ENCODE measurements at regions not wholly inside any gene's neighbourhood (a gene's known extent, or its start where the extent isn't known, plus 50 kb on each side); places are given as distances from the start of the nearest gene placed in this dataset.
A peak's percentile ranks its signal among the peaks of the same experiment; 100 is the strongest.

- DNase-seq (ENCODE audit: low spot score), result no peak
- peaks cover 22% of the 10 kb centered on the region for H3K27me3 Mint-ChIP-seq (ENCODE audit: low read depth)
- no peak overlapping the region for H3K4me3 Mint-ChIP-seq (ENCODE audit: low read depth)
- H3K4me1 Mint-ChIP-seq (ENCODE audit: low read depth), result no peaks in the 10 kb centered on the region
- no peak overlapping the region for H3K27ac Mint-ChIP-seq
- H3K9me3 Mint-ChIP-seq, result no peaks in the 10 kb centered on the region
- intact Hi-C loops (cut with micrococcal nuclease), result no loop called here
- H3K36me3 Mint-ChIP-seq (ENCODE audit: low read depth), result no peaks in the 10 kb centered on the region
These were observed 128.3 kb downstream of the TPRA1 start for GRCh38 chr3:127462111-127462655.

DNA sequence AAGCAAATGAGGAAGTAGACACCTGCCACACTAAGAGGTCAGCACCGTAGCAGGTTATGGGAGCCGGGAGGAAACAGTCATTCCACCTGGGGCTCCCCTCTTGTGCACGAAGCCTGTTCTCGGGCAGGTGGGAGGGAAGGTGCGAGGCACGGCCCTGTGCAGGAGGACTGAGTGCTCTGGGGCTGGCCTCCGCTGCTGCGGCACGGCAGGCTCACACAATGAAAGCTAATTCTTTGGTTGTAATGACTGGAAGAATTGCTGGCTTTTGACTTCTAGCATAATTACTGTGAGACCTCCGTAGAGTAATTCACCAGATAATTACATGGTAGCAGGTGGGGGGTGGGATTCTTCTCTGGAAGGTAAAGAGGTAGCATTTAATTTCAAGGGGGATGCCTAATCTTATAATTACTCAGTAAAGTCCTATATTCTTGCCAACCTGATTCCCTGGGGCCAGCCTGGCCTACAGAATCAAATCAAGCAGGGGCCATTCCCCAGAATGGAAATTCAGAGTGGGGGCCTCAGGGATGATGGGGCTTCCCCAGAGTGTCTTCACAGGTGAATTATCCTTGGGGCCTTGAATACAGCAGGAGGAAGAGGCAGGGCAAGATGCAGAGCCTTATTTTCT, 129.1 kb downstream of the TPRA1 start:
- no peaks in the 10 kb centered on the region for H3K4me1 Mint-ChIP-seq (ENCODE audit: low read depth)
- intact Hi-C loops (cut with micrococcal nuclease), result no loop called here
- H3K27ac Mint-ChIP-seq, result no peak overlapping the region
- no peaks in the 10 kb centered on the region for H3K36me3 Mint-ChIP-seq (ENCODE audit: low read depth)
- no peak for DNase-seq (ENCODE audit: low spot score)
- H3K9me3 Mint-ChIP-seq, result no peaks in the 10 kb centered on the region
- peaks cover 27% of the 10 kb centered on the region for H3K27me3 Mint-ChIP-seq (ENCODE audit: low read depth)
- no peak overlapping the region for H3K4me3 Mint-ChIP-seq (ENCODE audit: low read depth)

GRCh38 chr3:127459891-127460290, 130.6 kb downstream of the TPRA1 start:
- no peak overlapping the region for H3K4me3 Mint-ChIP-seq (ENCODE audit: low read depth)
- no peak overlapping the region for H3K27ac Mint-ChIP-seq
- H3K27me3 Mint-ChIP-seq (ENCODE audit: low read depth), result peaks cover 39% of the 10 kb centered on the region
- H3K9me3 Mint-ChIP-seq, result no peaks in the 10 kb centered on the region
- H3K36me3 Mint-ChIP-seq (ENCODE audit: low read depth), result no peaks in the 10 kb centered on the region
- intact Hi-C loops (cut with micrococcal nuclease), result loop anchor here (5.0 kb wide), 1 partner anchor 87 kb away; no protein-coding TSS in a partner anchor
- no peak for DNase-seq (ENCODE audit: low spot score)
- no peaks in the 10 kb centered on the region for H3K4me1 Mint-ChIP-seq (ENCODE audit: low read depth)

- Mint-ChIP-seq H3K4me1 (ENCODE audit: low read depth) (no peaks in the 10 kb centered on the region), H3K9me3 (no peaks in the 10 kb centered on the region), H3K4me3 (ENCODE audit: low read depth) (no peak overlapping the region), H3K36me3 (ENCODE audit: low read depth) (no peaks in the 10 kb centered on the region), H3K27ac (no peak overlapping the region), H3K27me3 (ENCODE audit: low read depth) (peaks cover 46% of the 10 kb centered on the region)
- intact Hi-C loops (cut with micrococcal nuclease), result loop anchor here (5.0 kb wide), 1 partner anchor 88 kb away; no protein-coding TSS in a partner anchor
- peak; percentile 13 for DNase-seq (ENCODE audit: low spot score)
These were observed 131.6 kb downstream of the TPRA1 start for GRCh38 chr3:127458696-127459604.

GRCh38 chr3:127457546-127458145, 132.9 kb downstream of the TPRA1 start:
- no peak for DNase-seq (ENCODE audit: low spot score)
- Mint-ChIP-seq H3K4me1 (ENCODE audit: low read depth) (no peaks in the 10 kb centered on the region), H3K4me3 (ENCODE audit: low read depth) (no peak overlapping the region), H3K27ac (no peak overlapping the region), H3K9me3 (no peaks in the 10 kb centered on the region), H3K36me3 (ENCODE audit: low read depth) (no peaks in the 10 kb centered on the region), H3K27me3 (ENCODE audit: low read depth) (peaks cover 51% of the 10 kb centered on the region)
- intact Hi-C loops (cut with micrococcal nuclease), result loop anchor here (5.0 kb wide), 1 partner anchor 90 kb away; no protein-coding TSS in a partner anchor

GRCh38 chr3:127457094-127457475, 133.4 kb downstream of the TPRA1 start:
- no peak overlapping the region for H3K27ac Mint-ChIP-seq
- H3K4me3 Mint-ChIP-seq (ENCODE audit: low read depth), result no peak overlapping the region
- intact Hi-C loops (cut with micrococcal nuclease), result loop anchor here (5.0 kb wide), 1 partner anchor 90 kb away; no protein-coding TSS in a partner anchor
- H3K27me3 Mint-ChIP-seq (ENCODE audit: low read depth), result peaks cover 52% of the 10 kb centered on the region
- no peaks in the 10 kb centered on the region for H3K4me1 Mint-ChIP-seq (ENCODE audit: low read depth)
- no peaks in the 10 kb centered on the region for H3K9me3 Mint-ChIP-seq
- DNase-seq (ENCODE audit: low spot score), result no peak
- no peaks in the 10 kb centered on the region for H3K36me3 Mint-ChIP-seq (ENCODE audit: low read depth)

GRCh38 chr3:127456471-127457093, 134.0 kb downstream of the TPRA1 start:
- peaks cover 52% of the 10 kb centered on the region for H3K27me3 Mint-ChIP-seq (ENCODE audit: low read depth)
- no peak for DNase-seq (ENCODE audit: low spot score)
- intact Hi-C loops (cut with micrococcal nuclease), result loop anchor here (5.0 kb wide), 1 partner anchor 91 kb away; no protein-coding TSS in a partner anchor
- no peak overlapping the region for H3K4me3 Mint-ChIP-seq (ENCODE audit: low read depth)
- H3K4me1 Mint-ChIP-seq (ENCODE audit: low read depth), result no peaks in the 10 kb centered on the region
- H3K9me3 Mint-ChIP-seq, result no peaks in the 10 kb centered on the region
- no peak overlapping the region for H3K27ac Mint-ChIP-seq
- H3K36me3 Mint-ChIP-seq (ENCODE audit: low read depth), result no peaks in the 10 kb centered on the region

GRCh38 chr3:127455541-127456450, 134.7 kb downstream of the TPRA1 start:
- no peaks in the 10 kb centered on the region for H3K9me3 Mint-ChIP-seq
- H3K36me3 Mint-ChIP-seq (ENCODE audit: low read depth), result no peaks in the 10 kb centered on the region
- no peak overlapping the region for H3K4me3 Mint-ChIP-seq (ENCODE audit: low read depth)
- DNase-seq (ENCODE audit: low spot score), result peak; percentile 39
- H3K27ac Mint-ChIP-seq, result no peak overlapping the region
- intact Hi-C loops (cut with micrococcal nuclease), result loop anchor here (5.0 kb wide), 1 partner anchor 92 kb away; no protein-coding TSS in a partner anchor
- H3K4me1 Mint-ChIP-seq (ENCODE audit: low read depth), result no peaks in the 10 kb centered on the region
- H3K27me3 Mint-ChIP-seq (ENCODE audit: low read depth), result peaks cover 52% of the 10 kb centered on the region

- Mint-ChIP-seq H3K36me3 (ENCODE audit: low read depth) (no peaks in the 10 kb centered on the region), H3K9me3 (no peaks in the 10 kb centered on the region), H3K27me3 (ENCODE audit: low read depth) (peaks cover 51% of the 10 kb centered on the region), H3K4me3 (ENCODE audit: low read depth) (no peak overlapping the region), H3K27ac (no peak overlapping the region), H3K4me1 (ENCODE audit: low read depth) (no peaks in the 10 kb centered on the region)
- intact Hi-C loops (cut with micrococcal nuclease), result loop anchor here (5.0 kb wide), 1 partner anchor 92 kb away; no protein-coding TSS in a partner anchor
- DNase-seq (ENCODE audit: low spot score), result no peak
These were observed 135.6 kb downstream of the TPRA1 start for GRCh38 chr3:127454968-127455367.

- H3K4me3 Mint-ChIP-seq (ENCODE audit: low read depth), result no peak overlapping the region
- H3K27ac Mint-ChIP-seq, result no peak overlapping the region
- intact Hi-C loops (cut with micrococcal nuclease), result no loop called here
- DNase-seq (ENCODE audit: low spot score), result no peak
- no peaks in the 10 kb centered on the region for H3K36me3 Mint-ChIP-seq (ENCODE audit: low read depth)
- peaks cover 47% of the 10 kb centered on the region for H3K27me3 Mint-ChIP-seq (ENCODE audit: low read depth)
- H3K4me1 Mint-ChIP-seq (ENCODE audit: low read depth), result no peaks in the 10 kb centered on the region
- H3K9me3 Mint-ChIP-seq, result no peaks in the 10 kb centered on the region
These were observed 136.5 kb downstream of the TPRA1 start for GRCh38 chr3:127454051-127454450.

DNA sequence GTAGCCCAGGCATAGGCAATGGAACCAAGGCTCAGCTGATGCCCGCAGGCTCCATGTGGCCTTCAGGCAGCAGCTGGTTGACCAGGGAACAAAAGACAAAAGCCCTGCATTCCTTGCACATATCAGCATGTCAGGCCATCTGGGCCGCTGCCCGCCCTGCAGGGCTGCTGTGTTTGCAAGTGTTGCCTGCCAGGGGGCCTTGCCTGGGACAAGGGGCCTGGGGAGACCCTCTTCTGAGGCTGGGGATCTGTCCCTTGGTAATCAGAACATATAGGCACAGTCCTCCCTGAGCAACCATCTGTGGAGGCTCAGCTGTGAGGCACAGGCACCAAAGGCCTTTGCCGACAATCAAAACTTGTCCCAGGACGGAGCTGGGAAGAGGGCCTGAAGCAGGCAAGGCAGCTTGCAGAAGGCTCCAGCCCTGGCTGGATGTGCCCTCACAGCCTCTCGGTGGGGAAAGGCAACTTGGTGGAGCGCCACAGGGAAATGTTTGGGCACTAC, 138.2 kb downstream of the TPRA1 start:
- no peaks in the 10 kb centered on the region for H3K36me3 Mint-ChIP-seq (ENCODE audit: low read depth)
- no peaks in the 10 kb centered on the region for H3K4me1 Mint-ChIP-seq (ENCODE audit: low read depth)
- H3K9me3 Mint-ChIP-seq, result no peaks in the 10 kb centered on the region
- no peak for DNase-seq (ENCODE audit: low spot score)
- intact Hi-C loops (cut with micrococcal nuclease), result no loop called here
- peaks cover 32% of the 10 kb centered on the region for H3K27me3 Mint-ChIP-seq (ENCODE audit: low read depth)
- H3K4me3 Mint-ChIP-seq (ENCODE audit: low read depth), result no peak overlapping the region
- H3K27ac Mint-ChIP-seq, result no peak overlapping the region

Measured in activated T-helper 2 cell treated with anti-CD3 and anti-CD28 coated beads, Interferon-gamma antibody, Interleukin-2, Interleukin-4, amounts not matched to agents 10 μg/mL and 5 μg/mL and 100 μg/mL, durations not matched to agents 14 hours and 24 hours and 36 hours (primary cell).